GM21367 (cell line): ENCODE measurements at regions not wholly inside any gene's neighbourhood (a gene's known extent, or its start where the extent isn't known, plus 50 kb on each side); places are given as distances from the start of the nearest gene placed in this dataset.

ENCODE experiments used
- ATAC-seq: cut with Tn5 transposase; IDR thresholded peaks from one replicate; pipeline ENCODE4 v1.9.1; 2021; ENCODE audit not compliant: unreplicated experiment

DNA sequence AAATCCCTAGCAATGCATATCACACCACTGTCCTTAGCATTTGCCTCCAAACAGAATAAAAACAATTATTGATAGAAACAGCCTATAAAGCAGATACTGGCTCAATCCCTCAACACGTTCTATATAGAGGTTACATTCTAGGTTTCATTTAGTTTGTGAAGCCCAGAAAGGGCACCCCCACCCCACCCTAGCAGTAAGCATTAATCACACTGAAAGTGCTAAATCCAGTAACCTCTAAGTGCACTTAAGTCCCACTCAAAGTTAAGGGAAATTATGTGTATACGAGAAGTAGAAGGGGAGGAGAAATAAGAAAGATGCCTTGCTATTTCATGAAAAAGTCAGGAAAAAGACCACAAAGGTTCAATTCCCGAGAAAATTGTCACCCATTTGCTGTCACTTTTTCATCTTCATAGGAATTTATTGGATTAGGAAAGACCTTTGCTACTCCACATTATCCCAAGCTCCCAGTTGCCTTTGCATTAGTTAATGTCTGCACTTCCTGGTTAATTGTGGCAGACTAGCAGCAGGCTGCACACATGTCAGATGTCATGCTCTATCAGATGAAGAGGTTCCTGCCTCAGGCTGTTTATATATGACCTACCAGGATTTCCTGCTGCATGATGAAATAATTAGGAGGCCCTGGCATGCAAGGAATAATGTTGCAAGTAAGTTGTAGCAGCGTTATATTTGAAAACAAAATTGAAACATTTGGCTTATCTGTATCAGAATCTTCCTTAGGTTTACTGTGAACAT, 54.5 kb upstream of the LHX8 start:
- no peak for ATAC-seq

DNA sequence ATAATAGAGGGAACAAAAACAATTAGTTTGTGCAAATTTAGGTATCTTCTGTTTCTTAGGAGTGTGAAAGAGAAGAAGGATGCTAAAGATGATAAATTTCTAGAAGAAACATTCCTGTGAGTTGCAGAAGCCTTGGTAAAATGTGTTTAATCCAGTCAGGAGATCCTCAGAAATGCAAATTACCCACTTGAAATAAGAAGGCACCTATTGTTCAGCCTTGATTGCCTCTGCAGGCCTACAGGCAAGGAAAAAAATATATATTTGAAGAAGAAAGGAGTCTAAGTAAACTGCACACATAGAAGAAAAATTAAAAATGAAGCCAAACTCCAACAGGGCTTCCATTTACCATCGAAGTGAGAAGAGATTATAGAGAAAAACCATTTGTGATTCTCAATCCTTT, 51.0 kb upstream of the LHX8 start:
- ATAC-seq, result no peak

DNA sequence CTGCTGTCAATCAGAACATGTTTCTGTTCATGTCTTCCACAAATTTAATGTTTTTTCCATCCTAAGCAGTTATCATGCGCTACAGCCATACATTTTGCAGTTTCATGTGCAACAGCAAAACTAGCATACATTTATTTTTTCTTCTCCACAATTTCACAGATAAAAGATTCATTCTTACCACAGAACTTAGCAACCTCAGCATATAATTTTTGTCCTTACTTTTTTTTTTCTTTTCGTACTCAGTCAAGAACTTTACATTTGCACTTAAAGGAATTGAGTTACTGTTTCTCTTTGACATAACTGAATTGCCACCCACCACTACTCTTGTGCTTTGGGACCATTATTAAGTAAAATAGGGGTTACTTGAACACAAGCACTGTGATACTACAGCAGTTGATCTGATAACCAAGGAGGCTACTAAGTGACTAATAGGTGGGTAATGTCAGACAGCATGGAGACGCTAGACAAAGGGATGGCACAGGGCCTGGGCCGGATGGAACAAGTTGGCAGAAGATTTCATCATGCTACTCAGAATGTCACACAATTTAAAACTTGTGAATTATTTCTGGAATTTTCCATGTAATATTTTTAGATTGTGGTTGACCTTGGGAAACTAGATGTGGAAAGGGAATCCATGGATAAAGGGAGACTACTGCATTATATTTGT, 50.2 kb upstream of the LHX8 start:
- no peak for ATAC-seq
